ENCODE measurements at regions not wholly inside any gene's neighbourhood (a gene's known extent, or its start where the extent isn't known, plus 50 kb on each side); places are given as distances from the start of the nearest gene placed in this dataset.

DNA sequence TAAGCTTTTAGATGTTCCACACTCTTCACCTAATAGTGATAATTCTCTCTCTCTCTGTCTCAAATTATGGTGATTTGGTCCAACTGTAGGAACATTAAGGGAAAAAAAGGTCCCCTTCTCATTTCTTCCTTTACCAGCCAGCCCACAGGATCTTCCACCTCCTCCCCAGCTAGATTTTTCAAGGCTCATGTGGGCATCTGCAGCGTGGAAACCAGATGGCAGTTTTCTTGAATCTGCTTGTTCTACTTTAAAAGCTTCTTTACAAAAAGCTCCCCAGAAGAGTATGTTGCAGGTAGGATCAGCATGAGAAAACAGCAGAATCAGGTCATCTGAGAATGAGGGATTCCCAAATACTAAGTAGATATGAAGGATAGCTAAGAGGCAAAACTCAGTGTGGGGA, 208.6 kb upstream of the PFN2 start:
- no peak overlapping the region for H3K9ac ChIP-seq (ENCODE audit: low read depth in 1 of 2, low read length in 2 of 2)
- no peaks in the 10 kb centered on the region for H3K36me3 ChIP-seq (ENCODE audit: control insufficient read depth in 2 of 2, insufficient read depth in 2 of 2, low read length in 2 of 2)
- H3K4me1 ChIP-seq (ENCODE audit: control insufficient read depth in 2 of 2, insufficient read depth in 2 of 2, low read length in 2 of 2), result peaks cover 0 to 5% of the 10 kb centered on the region in 2 donors
- H3K27me3 ChIP-seq (ENCODE audit: control insufficient read depth in 2 of 2, insufficient read depth in 2 of 2, low read length in 2 of 2), result no peaks in the 10 kb centered on the region
- H3K27ac ChIP-seq (ENCODE audit: low read depth in 2 of 2, low read length in 2 of 2), result no peak overlapping the region
- no peak overlapping the region for H3K4me3 ChIP-seq (ENCODE audit: low read length in 2 of 2)
- H3K9me3 ChIP-seq (ENCODE audit: control insufficient read depth in 2 of 2, low read length in 2 of 2), result no peaks in the 10 kb centered on the region

DNA sequence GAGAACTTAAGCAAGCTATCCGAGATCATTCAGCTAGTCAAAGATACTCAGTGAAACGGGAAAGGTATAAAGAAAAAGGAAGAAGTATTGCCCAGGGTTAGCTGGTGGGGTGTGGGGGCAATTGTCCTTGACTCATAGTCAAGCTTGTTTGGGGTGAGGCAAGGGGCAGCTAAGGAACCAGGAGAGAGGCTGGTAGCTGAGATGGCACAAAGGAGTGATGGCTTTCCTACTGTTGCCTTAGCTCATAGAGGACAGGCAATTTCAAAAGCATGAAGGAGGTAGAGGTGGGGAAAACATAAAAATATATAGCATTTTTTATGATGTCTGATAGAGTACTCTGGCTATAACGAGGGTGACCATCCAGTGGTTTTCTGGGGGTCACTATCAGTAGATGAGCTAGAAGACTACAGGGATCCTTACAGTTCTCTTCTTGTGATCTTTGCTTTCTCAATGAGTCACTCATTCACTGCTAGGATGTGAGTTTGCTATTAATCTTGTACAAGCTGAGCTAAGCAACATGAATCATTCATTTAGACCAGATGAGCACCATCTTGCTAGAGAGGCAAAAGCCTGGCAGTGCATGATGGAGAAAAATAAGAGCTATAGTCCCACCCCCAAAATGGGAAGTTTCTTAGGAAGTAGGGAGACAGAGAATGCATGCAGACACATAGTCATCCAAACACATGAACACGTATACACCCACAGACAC, 207.1 kb upstream of the PFN2 start:
- peaks cover 0 to 2% of the 10 kb centered on the region in 2 donors for H3K4me1 ChIP-seq (ENCODE audit: control insufficient read depth in 2 of 2, insufficient read depth in 2 of 2, low read length in 2 of 2)
- no peak overlapping the region for H3K27ac ChIP-seq (ENCODE audit: low read depth in 2 of 2, low read length in 2 of 2)
- no peaks in the 10 kb centered on the region for H3K9me3 ChIP-seq (ENCODE audit: control insufficient read depth in 2 of 2, low read length in 2 of 2)
- no peak overlapping the region for H3K4me3 ChIP-seq (ENCODE audit: low read length in 2 of 2)
- no peaks in the 10 kb centered on the region for H3K36me3 ChIP-seq (ENCODE audit: control insufficient read depth in 2 of 2, insufficient read depth in 2 of 2, low read length in 2 of 2)
- no peaks in the 10 kb centered on the region for H3K27me3 ChIP-seq (ENCODE audit: control insufficient read depth in 2 of 2, insufficient read depth in 2 of 2, low read length in 2 of 2)
- H3K9ac ChIP-seq (ENCODE audit: low read depth in 1 of 2, low read length in 2 of 2), result no peak overlapping the region

DNA sequence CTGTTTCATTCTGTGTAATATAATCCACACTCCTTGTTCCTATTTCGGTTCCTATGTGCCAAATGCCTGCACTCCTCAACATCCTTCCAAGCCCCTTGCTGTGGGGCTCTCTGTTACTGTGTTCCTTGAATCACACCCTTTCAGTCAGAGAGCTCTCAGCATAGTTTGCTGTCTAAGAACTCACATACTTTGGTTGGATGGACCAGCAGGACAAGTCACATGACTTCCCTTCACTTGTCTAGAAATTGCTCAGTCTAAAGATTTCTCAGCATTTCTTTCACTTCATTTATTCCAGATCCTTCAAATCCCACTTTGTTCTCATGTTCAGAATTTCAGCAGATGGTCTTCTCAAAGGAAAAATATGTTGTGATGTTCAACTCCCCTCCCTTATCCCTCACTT, 203.5 kb upstream of the PFN2 start:
- no peak overlapping the region for H3K27ac ChIP-seq (ENCODE audit: low read depth in 2 of 2, low read length in 2 of 2)
- no peak overlapping the region for H3K4me3 ChIP-seq (ENCODE audit: low read length in 2 of 2)
- H3K27me3 ChIP-seq (ENCODE audit: control insufficient read depth in 2 of 2, insufficient read depth in 2 of 2, low read length in 2 of 2), result no peaks in the 10 kb centered on the region
- no peaks in the 10 kb centered on the region for H3K4me1 ChIP-seq (ENCODE audit: control insufficient read depth in 2 of 2, insufficient read depth in 2 of 2, low read length in 2 of 2)
- no peaks in the 10 kb centered on the region for H3K36me3 ChIP-seq (ENCODE audit: control insufficient read depth in 2 of 2, insufficient read depth in 2 of 2, low read length in 2 of 2)
- H3K9ac ChIP-seq (ENCODE audit: low read depth in 1 of 2, low read length in 2 of 2), result no peak overlapping the region
- no peaks in the 10 kb centered on the region for H3K9me3 ChIP-seq (ENCODE audit: control insufficient read depth in 2 of 2, low read length in 2 of 2)

DNA sequence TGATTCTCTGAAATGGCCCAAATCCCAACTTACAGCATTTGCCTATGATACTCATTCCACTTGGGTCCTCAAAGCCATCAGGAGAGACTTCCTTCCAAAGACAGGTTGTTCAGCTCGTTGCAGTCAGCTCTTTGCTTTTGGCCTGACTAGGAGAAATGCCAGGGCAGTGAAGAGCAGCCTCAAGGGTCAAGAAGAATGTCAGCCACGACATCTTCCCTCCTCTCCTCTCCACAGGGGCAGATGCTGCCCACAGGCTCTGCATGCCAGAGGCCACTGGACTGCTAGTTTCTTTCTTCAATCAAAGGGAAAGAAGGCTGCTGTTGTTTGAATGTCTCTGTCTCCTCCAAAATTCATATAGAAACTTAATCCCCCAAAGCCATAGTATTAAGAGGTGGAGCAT, 201.7 kb upstream of the PFN2 start:
- no peak overlapping the region for H3K9ac ChIP-seq (ENCODE audit: low read depth in 1 of 2, low read length in 2 of 2)
- no peak overlapping the region for H3K27ac ChIP-seq (ENCODE audit: low read depth in 2 of 2, low read length in 2 of 2)
- no peaks in the 10 kb centered on the region for H3K9me3 ChIP-seq (ENCODE audit: control insufficient read depth in 2 of 2, low read length in 2 of 2)
- no peaks in the 10 kb centered on the region for H3K27me3 ChIP-seq (ENCODE audit: control insufficient read depth in 2 of 2, insufficient read depth in 2 of 2, low read length in 2 of 2)
- no peaks in the 10 kb centered on the region for H3K36me3 ChIP-seq (ENCODE audit: control insufficient read depth in 2 of 2, insufficient read depth in 2 of 2, low read length in 2 of 2)
- H3K4me1 ChIP-seq (ENCODE audit: control insufficient read depth in 2 of 2, insufficient read depth in 2 of 2, low read length in 2 of 2), result no peaks in the 10 kb centered on the region
- no peak overlapping the region for H3K4me3 ChIP-seq (ENCODE audit: low read length in 2 of 2)

DNA sequence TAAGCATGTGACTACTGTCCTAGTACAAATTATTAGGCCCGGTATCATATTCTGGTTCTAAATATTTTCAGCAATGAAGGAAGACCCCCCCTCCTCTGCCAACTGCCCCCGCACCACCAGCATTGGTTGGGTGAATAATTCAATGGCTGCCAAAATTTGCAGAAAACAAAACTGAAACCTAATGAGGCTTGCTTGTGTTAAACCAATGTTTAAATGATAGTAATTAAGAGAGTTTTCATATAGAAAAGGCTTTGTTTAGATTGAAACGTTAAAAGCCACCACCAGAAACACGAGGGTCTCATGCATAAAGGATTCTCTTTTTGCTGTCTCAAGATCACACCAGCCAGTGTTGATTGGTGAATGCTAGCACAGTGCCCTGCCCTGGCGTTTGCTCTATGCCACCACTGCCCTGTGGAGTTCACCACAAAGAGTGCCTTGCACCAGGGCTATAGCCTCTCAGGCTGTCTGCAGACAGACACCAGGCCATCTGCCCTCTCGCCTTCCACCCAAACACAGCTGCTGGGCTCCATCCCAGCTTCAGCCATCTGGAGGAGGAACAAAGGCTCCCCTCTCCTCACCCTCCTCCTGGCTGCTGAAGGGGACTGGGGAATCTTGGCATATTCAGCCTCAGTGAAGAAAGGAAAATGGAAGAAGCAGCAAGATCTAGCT, 200.3 kb upstream of the PFN2 start:
- no peaks in the 10 kb centered on the region for H3K9me3 ChIP-seq (ENCODE audit: control insufficient read depth in 2 of 2, low read length in 2 of 2)
- H3K27me3 ChIP-seq (ENCODE audit: control insufficient read depth in 2 of 2, insufficient read depth in 2 of 2, low read length in 2 of 2), result no peaks in the 10 kb centered on the region
- no peak overlapping the region for H3K27ac ChIP-seq (ENCODE audit: low read depth in 2 of 2, low read length in 2 of 2)
- H3K36me3 ChIP-seq (ENCODE audit: control insufficient read depth in 2 of 2, insufficient read depth in 2 of 2, low read length in 2 of 2), result no peaks in the 10 kb centered on the region
- H3K4me3 ChIP-seq (ENCODE audit: low read length in 2 of 2), result no peak overlapping the region
- no peak overlapping the region for H3K9ac ChIP-seq (ENCODE audit: low read depth in 1 of 2, low read length in 2 of 2)
- H3K4me1 ChIP-seq (ENCODE audit: control insufficient read depth in 2 of 2, insufficient read depth in 2 of 2, low read length in 2 of 2), result no peaks in the 10 kb centered on the region

DNA sequence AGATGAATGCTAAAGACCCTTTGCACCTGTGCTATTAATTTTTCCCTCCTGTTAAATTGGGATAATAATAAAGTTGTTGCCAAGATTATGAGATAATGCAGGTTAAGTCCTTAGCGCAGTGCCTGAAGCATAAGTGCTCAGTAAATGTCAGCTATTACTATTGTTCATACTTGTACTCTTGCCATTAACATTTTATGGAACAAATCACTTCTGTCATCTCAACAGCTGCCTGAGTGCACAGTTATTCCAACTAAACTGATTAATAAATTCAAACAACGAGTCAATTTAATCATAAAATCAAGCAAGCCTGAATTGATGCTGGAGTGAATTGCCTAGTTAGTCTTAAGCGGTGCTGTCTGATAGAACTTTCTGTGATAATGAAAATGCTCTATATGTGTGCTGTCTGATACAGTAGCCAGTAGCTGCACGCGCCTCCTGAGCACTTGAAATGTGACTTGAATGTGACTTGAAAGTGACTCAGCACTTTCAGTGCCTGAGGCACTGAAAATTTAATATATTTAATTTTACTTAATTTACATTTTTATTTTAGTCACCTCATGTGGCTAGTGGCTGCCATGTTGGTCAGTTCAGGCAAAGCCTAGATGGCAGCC, 198.7 kb upstream of the PFN2 start:
- Histone ChIP-seq H3K27me3 (ENCODE audit: control insufficient read depth in 2 of 2, insufficient read depth in 2 of 2, low read length in 2 of 2) (no peaks in the 10 kb centered on the region), H3K9me3 (ENCODE audit: control insufficient read depth in 2 of 2, low read length in 2 of 2) (no peaks in the 10 kb centered on the region), H3K27ac (ENCODE audit: low read depth in 2 of 2, low read length in 2 of 2) (no peak overlapping the region), H3K4me1 (ENCODE audit: control insufficient read depth in 2 of 2, insufficient read depth in 2 of 2, low read length in 2 of 2) (no peaks in the 10 kb centered on the region), H3K36me3 (ENCODE audit: control insufficient read depth in 2 of 2, insufficient read depth in 2 of 2, low read length in 2 of 2) (no peaks in the 10 kb centered on the region), H3K4me3 (ENCODE audit: low read length in 2 of 2) (no peak overlapping the region), H3K9ac (ENCODE audit: low read depth in 1 of 2, low read length in 2 of 2) (no peak overlapping the region)

DNA sequence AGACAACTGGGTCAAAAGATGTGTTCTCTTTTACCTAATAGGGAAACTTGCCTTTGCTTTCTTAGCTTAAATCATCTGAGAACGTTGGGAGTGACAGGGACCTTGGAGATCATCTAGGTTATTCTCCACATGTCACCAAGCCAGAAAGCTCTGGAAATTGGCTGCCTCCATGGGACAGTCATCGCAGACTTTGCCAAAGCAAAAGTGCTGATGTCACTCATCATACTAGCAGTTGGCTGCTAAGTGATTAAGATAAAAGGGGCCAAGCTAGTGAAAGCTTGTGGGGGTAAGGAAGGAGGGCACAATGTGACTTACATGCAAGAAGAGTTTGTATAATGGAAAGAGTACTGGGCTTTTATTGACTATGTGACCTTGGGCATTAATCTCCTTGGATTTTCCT, 198.0 kb upstream of the PFN2 start:
- Histone ChIP-seq H3K27me3 (ENCODE audit: control insufficient read depth in 2 of 2, insufficient read depth in 2 of 2, low read length in 2 of 2) (no peaks in the 10 kb centered on the region), H3K9ac (ENCODE audit: low read depth in 1 of 2, low read length in 2 of 2) (no peak overlapping the region), H3K4me3 (ENCODE audit: low read length in 2 of 2) (no peak overlapping the region), H3K27ac (ENCODE audit: low read depth in 2 of 2, low read length in 2 of 2) (no peak overlapping the region), H3K4me1 (ENCODE audit: control insufficient read depth in 2 of 2, insufficient read depth in 2 of 2, low read length in 2 of 2) (no peaks in the 10 kb centered on the region), H3K36me3 (ENCODE audit: control insufficient read depth in 2 of 2, insufficient read depth in 2 of 2, low read length in 2 of 2) (no peaks in the 10 kb centered on the region), H3K9me3 (ENCODE audit: control insufficient read depth in 2 of 2, low read length in 2 of 2) (no peaks in the 10 kb centered on the region)

DNA sequence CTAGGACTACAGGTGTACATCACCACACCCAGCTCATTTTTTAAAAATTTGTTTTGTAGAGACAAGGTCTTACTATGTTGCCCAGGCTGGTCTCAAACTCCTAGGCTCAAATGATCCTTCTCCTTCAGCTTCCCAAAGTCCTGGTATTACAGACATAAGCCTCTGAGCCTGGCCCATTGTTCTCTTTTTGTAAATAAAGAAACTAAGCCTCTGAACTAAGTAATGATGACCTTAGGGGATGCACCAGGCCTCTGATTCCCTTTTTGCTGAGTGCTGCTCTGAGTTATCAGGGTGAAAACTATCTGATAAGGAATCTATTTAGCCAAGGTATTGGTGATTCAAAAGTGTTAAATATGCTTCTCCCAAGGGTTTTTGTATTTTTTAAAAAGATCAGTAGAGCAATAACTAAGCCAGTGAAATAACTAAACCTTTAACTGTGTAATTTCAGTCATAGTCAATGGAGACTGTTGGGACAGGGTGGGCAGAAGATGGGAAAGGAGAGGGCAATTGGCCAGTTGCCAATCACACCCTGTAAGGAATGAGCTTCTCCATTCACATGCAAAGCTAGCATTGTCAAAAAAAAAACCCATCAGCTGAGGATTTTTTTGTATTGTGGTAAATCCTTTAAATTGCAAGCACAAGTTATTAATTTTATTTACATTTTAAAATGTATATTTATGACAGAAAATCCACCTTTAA, 194.8 kb upstream of the PFN2 start:
- Histone ChIP-seq H3K27me3 (ENCODE audit: control insufficient read depth in 2 of 2, insufficient read depth in 2 of 2, low read length in 2 of 2) (no peaks in the 10 kb centered on the region), H3K9me3 (ENCODE audit: control insufficient read depth in 2 of 2, low read length in 2 of 2) (no peaks in the 10 kb centered on the region)

DNA sequence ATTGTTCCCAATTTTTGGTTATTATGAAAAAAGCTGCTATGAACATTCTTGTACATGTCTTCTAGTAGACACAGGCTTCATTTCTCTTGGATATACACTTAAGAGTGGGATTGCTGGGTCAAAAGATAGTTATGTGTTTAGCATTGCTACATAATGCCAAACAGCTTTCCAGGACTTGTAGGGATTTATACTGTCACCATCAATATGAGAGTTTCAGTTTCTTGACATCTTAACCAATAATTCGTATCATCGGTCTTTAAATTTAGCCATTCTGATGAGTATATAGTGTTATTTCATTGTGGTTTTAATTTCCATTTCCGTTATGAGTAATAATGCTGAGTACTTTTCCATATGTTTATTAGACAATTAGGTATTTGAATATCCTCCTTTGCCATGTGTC, 190.3 kb upstream of the PFN2 start:
- no peak overlapping the region for H3K9ac ChIP-seq (ENCODE audit: low read depth in 1 of 2, low read length in 2 of 2)
- no peak overlapping the region for H3K27ac ChIP-seq (ENCODE audit: low read depth in 2 of 2, low read length in 2 of 2)
- H3K27me3 ChIP-seq (ENCODE audit: control insufficient read depth in 2 of 2, insufficient read depth in 2 of 2, low read length in 2 of 2), result no peaks in the 10 kb centered on the region
- H3K4me1 ChIP-seq (ENCODE audit: control insufficient read depth in 2 of 2, insufficient read depth in 2 of 2, low read length in 2 of 2), result no peaks in the 10 kb centered on the region
- H3K4me3 ChIP-seq (ENCODE audit: low read length in 2 of 2), result no peak overlapping the region
- no peaks in the 10 kb centered on the region for H3K9me3 ChIP-seq (ENCODE audit: control insufficient read depth in 2 of 2, low read length in 2 of 2)
- no peaks in the 10 kb centered on the region for H3K36me3 ChIP-seq (ENCODE audit: control insufficient read depth in 2 of 2, insufficient read depth in 2 of 2, low read length in 2 of 2)

More for the DNA sequence above, 194.8 kb upstream of the PFN2 start:
- Histone ChIP-seq H3K9ac (ENCODE audit: low read depth in 1 of 2, low read length in 2 of 2) (no peak overlapping the region), H3K27ac (ENCODE audit: low read depth in 2 of 2, low read length in 2 of 2) (no peak overlapping the region), H3K4me1 (ENCODE audit: control insufficient read depth in 2 of 2, insufficient read depth in 2 of 2, low read length in 2 of 2) (no peaks in the 10 kb centered on the region), H3K4me3 (ENCODE audit: low read length in 2 of 2) (no peak overlapping the region), H3K36me3 (ENCODE audit: control insufficient read depth in 2 of 2, insufficient read depth in 2 of 2, low read length in 2 of 2) (no peaks in the 10 kb centered on the region)
